A549 (cell line): ENCODE measurements at regions not wholly inside any gene's neighbourhood (a gene's known extent, or its start where the extent isn't known, plus 50 kb on each side); places are given as distances from the start of the nearest gene placed in this dataset.

ENCODE experiments used
- ATAC-seq, 2 experiments: fragments of 200-7000 bp in 1 of 2; fragments of >200 bp in 1 of 2; cut with Nextera tagmentation in 1 of 2; cut with Tn5 transposase in 1 of 2; 3 replicates each; pipeline versions ENCODE4 v1.8.0 to v1.9.1; 2018 to 2020; ENCODE audit warnings: mild to moderate bottlenecking in 1 of 2, moderate library complexity in 1 of 2
- CTCF ChIA-PET: fragments of 300-600 bp; sonication (Branson Sonifier 250); formaldehyde crosslinking; extraction: SDS; loops from one replicate; lab custom pipeline; 2021; ENCODE audit warnings: antibody characterized with exemption, inconsistent platforms; lab: Yijun Ruan, JAX
- POLR2A ChIA-PET: fragments of 350-600 bp; formaldehyde crosslinking; extraction: SDS; loops from one replicate; lab custom pipeline; 2021; ENCODE audit warnings: antibody characterized with exemption, inconsistent platforms; lab: Yijun Ruan, JAX
- DNase-seq, 2 experiments: peaks; one replicate each; pipeline versions ENCODE4 v3.0.0 to v3.0.0-alpha.2; 2011 to 2016; ENCODE audit warnings: low read depth in 1 of 2, low spot score in 1 of 2
- FAIRE-seq: peaks from 2 replicates; lab custom pipeline; 2011; peaks lifted over from hg19 to GRCh38; lab: Jason Lieb, UNC
- H3K27ac ChIP-seq, 2 experiments: fragments of >200 bp; sonication (Bioruptor Twin); formaldehyde crosslinking; 3 replicates each; pipeline ENCODE4 v1.5.1; 2016 to 2017
- H3K4me1 ChIP-seq: fragments of >200 bp; sonication (Bioruptor Twin); formaldehyde crosslinking; 3 replicates; pipeline ENCODE4 v1.6.1; 2016
- H3K4me2 ChIP-seq: fragments of >200 bp; sonication (Bioruptor Twin); formaldehyde crosslinking; 3 replicates; pipeline ENCODE4 v1.6.1; 2016
- H3K4me3 ChIP-seq: fragments of >200 bp; sonication (Bioruptor Twin); formaldehyde crosslinking; 3 replicates; pipeline ENCODE4 v1.5.1; 2016
- H3K9me3 ChIP-seq: fragments of >200 bp; sonication (Bioruptor Twin); formaldehyde crosslinking; 3 replicates; pipeline ENCODE4 v1.6.1; 2016
- CHD2 ChIP-seq: fragments of 150-350 bp; IDR thresholded peaks from 2 replicates; pipeline ENCODE4 v1.6.1; 2014; ENCODE audit warnings: low read length; ENCODE audit not compliant: partially characterized antibody
- FOSB ChIP-seq: fragments of 250-450 bp; sonication (Bioruptor Pico); IDR thresholded peaks from 2 replicates; pipeline ENCODE4 v1.5.0; 2020; ENCODE audit warnings: mild to moderate bottlenecking, moderate library complexity
- FOXS1 ChIP-seq: fragments of 250-450 bp; sonication (Bioruptor Pico); IDR thresholded peaks from 2 replicates; pipeline ENCODE4 v1.5.0; 2020; ENCODE audit warnings: mild to moderate bottlenecking, moderate library complexity
- GATA3 ChIP-seq: IDR thresholded peaks from 2 replicates; pipeline ENCODE4 v1.6.1; 2012; ENCODE audit warnings: borderline replicate concordance
- HMGXB4 ChIP-seq: fragments of 250-450 bp; sonication (Bioruptor Pico); IDR thresholded peaks from 2 replicates; pipeline ENCODE4 v1.5.0; 2021; ENCODE audit warnings: mild to moderate bottlenecking, moderate library complexity, borderline replicate concordance
- HOXA7 ChIP-seq: fragments of 250-450 bp; sonication (Bioruptor Pico); IDR thresholded peaks from 2 replicates; pipeline ENCODE4 v1.5.0; 2020; ENCODE audit warnings: mild to moderate bottlenecking, moderate library complexity
- HOXB13 ChIP-seq: fragments of 250-450 bp; sonication (Bioruptor Pico); IDR thresholded peaks from 2 replicates; pipeline ENCODE4 v1.5.0; 2020; ENCODE audit warnings: low read depth, mild to moderate bottlenecking, moderate library complexity
- JUN ChIP-seq, 2 experiments: fragments of >200 bp; sonication (Bioruptor Twin); formaldehyde crosslinking; IDR thresholded peaks; 2 replicates in 1 of 2; 3 replicates in 1 of 2; pipeline ENCODE4 v1.6.1; 2016 to 2017
- JUNB ChIP-seq: fragments of >200 bp; sonication (Bioruptor Twin); formaldehyde crosslinking; IDR thresholded peaks from 2 replicates; pipeline ENCODE4 v1.6.1; 2016
- KDM1A ChIP-seq: fragments of 200-600 bp; sonication (generic); IDR thresholded peaks from 2 replicates; pipeline ENCODE4 v1.6.1; 2016; ENCODE audit warnings: low read depth, mild to moderate bottlenecking
- MAZ ChIP-seq: fragments of 150-350 bp; IDR thresholded peaks from 2 replicates; pipeline ENCODE4 v1.6.1; 2014; ENCODE audit warnings: antibody characterized with exemption, low read depth, low read length, borderline replicate concordance
- POLR2A ChIP-seq: IDR thresholded peaks from 2 replicates; pipeline ENCODE4 v1.6.1; 2012; ENCODE audit warnings: mild to moderate bottlenecking, low read length
- RARB ChIP-seq: fragments of 250-450 bp; sonication (Bioruptor Pico); IDR thresholded peaks from 2 replicates; pipeline ENCODE4 v1.8.0; 2021; ENCODE audit warnings: mild to moderate bottlenecking, moderate library complexity
- RNF2 ChIP-seq: fragments of 200-600 bp; sonication (generic); IDR thresholded peaks from 2 replicates; pipeline ENCODE4 v1.6.1; 2016; ENCODE audit warnings: low read depth, mild to moderate bottlenecking, antibody characterized with exemption, moderate library complexity, borderline replicate concordance
- TFCP2L1 ChIP-seq: fragments of 250-450 bp; sonication (Bioruptor Pico); IDR thresholded peaks from 2 replicates; pipeline ENCODE4 v1.5.0; 2021; ENCODE audit warnings: mild to moderate bottlenecking
- WGBS: methylation state at CpG from one replicate; pipeline ENCODE4 v1.1.6; 2017; ENCODE audit errors: missing lambda C conversion rate; 5-methylcytosine and 5-hydroxymethylcytosine counted together
- TF ChIP-seq, protein P1 (sequence below): IDR thresholded peaks from 2 replicates; pipeline ENCODE4 v1.6.1; 2012; ENCODE audit warnings: low read depth, borderline replicate concordance
- TF ChIP-seq, protein P2 (sequence below): fragments of 200-600 bp; sonication (generic); IDR thresholded peaks from 2 replicates; pipeline ENCODE4 v1.6.1; 2016; ENCODE audit warnings: antibody characterized with exemption, mild to moderate bottlenecking, moderate library complexity
- TF ChIP-seq, protein P3 (sequence below): fragments of >200 bp; sonication (Bioruptor Twin); formaldehyde crosslinking; IDR thresholded peaks from 3 replicates; pipeline ENCODE4 v1.5.1; 2016
- TF ChIP-seq, protein P4 (sequence below): fragments of >200 bp; sonication (Bioruptor Twin); formaldehyde crosslinking; IDR thresholded peaks from 2 replicates; pipeline ENCODE4 v1.6.1; 2016

GRCh38 chr5:85998656-85999055 is 619.1 kb upstream of the COX7C start:
- ChIA-PET CTCF (no interaction called here), POLR2A (no interaction called here)
- Histone ChIP-seq H3K4me2 (no peak overlapping the region), H3K9me3 (no peaks in the 10 kb centered on the region), H3K27ac (no peak overlapping the region), H3K4me1 (no peaks in the 10 kb centered on the region), H3K4me3 (no peak overlapping the region)
- ATAC-seq (no peak), DNase-seq (no peak), FAIRE-seq (no peak)
- 4% methylated on average over 2 of the region's 2 CpGs for WGBS
- TF ChIP-seq JUN (IDR thresholded peaks at IDR 0.05) (no peak), TFCP2L1 (no peak), HMGXB4 (CRISPR knock-in tag) (no peak), KDM1A (no peak), FOXS1 (CRISPR knock-in tag) (no peak), JUNB (no peak), FOSB (CRISPR knock-in tag) (no peak), MAZ (no peak), HOXB13 (CRISPR knock-in tag) (no peak), RARB (CRISPR knock-in tag) (no peak)
- TF ChIP-seq, protein P1, sequence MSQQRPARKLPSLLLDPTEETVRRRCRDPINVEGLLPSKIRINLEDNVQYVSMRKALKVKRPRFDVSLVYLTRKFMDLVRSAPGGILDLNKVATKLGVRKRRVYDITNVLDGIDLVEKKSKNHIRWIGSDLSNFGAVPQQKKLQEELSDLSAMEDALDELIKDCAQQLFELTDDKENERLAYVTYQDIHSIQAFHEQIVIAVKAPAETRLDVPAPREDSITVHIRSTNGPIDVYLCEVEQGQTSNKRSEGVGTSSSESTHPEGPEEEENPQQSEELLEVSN, result no peak
- TF ChIP-seq, protein P2, sequence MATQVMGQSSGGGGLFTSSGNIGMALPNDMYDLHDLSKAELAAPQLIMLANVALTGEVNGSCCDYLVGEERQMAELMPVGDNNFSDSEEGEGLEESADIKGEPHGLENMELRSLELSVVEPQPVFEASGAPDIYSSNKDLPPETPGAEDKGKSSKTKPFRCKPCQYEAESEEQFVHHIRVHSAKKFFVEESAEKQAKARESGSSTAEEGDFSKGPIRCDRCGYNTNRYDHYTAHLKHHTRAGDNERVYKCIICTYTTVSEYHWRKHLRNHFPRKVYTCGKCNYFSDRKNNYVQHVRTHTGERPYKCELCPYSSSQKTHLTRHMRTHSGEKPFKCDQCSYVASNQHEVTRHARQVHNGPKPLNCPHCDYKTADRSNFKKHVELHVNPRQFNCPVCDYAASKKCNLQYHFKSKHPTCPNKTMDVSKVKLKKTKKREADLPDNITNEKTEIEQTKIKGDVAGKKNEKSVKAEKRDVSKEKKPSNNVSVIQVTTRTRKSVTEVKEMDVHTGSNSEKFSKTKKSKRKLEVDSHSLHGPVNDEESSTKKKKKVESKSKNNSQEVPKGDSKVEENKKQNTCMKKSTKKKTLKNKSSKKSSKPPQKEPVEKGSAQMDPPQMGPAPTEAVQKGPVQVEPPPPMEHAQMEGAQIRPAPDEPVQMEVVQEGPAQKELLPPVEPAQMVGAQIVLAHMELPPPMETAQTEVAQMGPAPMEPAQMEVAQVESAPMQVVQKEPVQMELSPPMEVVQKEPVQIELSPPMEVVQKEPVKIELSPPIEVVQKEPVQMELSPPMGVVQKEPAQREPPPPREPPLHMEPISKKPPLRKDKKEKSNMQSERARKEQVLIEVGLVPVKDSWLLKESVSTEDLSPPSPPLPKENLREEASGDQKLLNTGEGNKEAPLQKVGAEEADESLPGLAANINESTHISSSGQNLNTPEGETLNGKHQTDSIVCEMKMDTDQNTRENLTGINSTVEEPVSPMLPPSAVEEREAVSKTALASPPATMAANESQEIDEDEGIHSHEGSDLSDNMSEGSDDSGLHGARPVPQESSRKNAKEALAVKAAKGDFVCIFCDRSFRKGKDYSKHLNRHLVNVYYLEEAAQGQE, result no peak
- TF ChIP-seq, protein P3, sequence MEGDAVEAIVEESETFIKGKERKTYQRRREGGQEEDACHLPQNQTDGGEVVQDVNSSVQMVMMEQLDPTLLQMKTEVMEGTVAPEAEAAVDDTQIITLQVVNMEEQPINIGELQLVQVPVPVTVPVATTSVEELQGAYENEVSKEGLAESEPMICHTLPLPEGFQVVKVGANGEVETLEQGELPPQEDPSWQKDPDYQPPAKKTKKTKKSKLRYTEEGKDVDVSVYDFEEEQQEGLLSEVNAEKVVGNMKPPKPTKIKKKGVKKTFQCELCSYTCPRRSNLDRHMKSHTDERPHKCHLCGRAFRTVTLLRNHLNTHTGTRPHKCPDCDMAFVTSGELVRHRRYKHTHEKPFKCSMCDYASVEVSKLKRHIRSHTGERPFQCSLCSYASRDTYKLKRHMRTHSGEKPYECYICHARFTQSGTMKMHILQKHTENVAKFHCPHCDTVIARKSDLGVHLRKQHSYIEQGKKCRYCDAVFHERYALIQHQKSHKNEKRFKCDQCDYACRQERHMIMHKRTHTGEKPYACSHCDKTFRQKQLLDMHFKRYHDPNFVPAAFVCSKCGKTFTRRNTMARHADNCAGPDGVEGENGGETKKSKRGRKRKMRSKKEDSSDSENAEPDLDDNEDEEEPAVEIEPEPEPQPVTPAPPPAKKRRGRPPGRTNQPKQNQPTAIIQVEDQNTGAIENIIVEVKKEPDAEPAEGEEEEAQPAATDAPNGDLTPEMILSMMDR, result no peak

DNA sequence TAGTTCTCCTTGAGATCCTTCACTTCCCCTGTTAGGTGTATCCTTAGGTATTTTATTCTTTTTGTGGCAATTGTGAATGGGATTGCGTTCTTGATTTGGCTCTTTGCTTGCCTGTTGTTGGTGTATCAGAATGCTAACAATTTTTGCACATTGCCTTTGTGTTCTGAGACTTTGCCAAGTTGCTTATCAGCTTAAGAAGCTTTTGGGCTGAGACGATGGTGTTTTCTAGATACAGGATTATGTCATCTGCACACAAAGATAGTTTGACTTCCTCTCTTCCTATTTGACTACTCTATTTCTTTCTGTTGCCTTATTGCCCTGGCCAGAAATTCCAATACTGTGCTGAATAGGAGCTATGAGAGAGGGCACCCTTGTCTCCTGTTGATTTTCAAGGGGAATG is 609.4 kb upstream of the COX7C start:
- TF ChIP-seq POLR2A (no peak), GATA3 (no peak)
- no peak for ATAC-seq
- 8% methylated on average over 2 of the region's 2 CpGs for WGBS
- H3K9me3 ChIP-seq, result peaks cover 6% of the 10 kb centered on the region; the same call in 1 of the 3 replicates
- no peak overlapping the region for H3K27ac ChIP-seq
- no peak overlapping the region for H3K4me2 ChIP-seq
- H3K4me1 ChIP-seq, result no peaks in the 10 kb centered on the region
- CTCF ChIA-PET, result interaction anchor here (1.1 kb wide), 1 partner anchor 11 kb away, joined by 4 read pairs; no protein-coding TSS in a partner anchor
- DNase-seq, result no peak
- H3K4me3 ChIP-seq, result no peak overlapping the region
- POLR2A ChIA-PET, result no interaction called here
- FAIRE-seq, result no peak

DNA sequence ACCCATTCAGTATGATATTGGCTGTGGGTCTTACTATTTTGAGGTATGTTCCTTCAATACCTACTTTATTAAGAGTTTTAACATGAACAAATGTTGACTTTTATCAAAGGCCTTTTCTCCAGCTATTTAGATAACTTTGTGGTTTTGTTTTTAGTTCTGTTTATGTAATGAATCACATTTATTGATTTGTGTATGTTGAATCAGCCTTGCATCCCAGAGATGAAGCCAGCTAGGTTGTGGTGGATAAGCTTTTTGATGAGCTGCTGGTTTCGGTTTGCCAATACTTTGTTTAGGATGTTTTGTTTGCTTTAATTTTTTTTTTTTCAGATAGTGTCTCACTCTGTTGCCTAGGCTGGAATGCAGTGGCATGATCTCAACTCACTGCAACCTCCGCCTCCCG is 609.0 kb upstream of the COX7C start:
- Histone ChIP-seq H3K4me3 (no peak overlapping the region), H3K9me3 (peaks cover 6% of the 10 kb centered on the region; the same call in 1 of the 3 replicates), H3K4me1 (no peaks in the 10 kb centered on the region), H3K4me2 (no peak overlapping the region), H3K27ac (no peak overlapping the region)
- DNase-seq (no peak), ATAC-seq (no peak), FAIRE-seq (no peak)
- no peak for TF ChIP-seq RNF2
- TF ChIP-seq, protein P4, sequence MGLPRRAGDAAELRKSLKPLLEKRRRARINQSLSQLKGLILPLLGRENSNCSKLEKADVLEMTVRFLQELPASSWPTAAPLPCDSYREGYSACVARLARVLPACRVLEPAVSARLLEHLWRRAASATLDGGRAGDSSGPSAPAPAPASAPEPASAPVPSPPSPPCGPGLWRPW, result no peak
- no peak for TF ChIP-seq HOXA7
- no peak for TF ChIP-seq CHD2
- POLR2A ChIA-PET, result no interaction called here
- 33% methylated on average over 3 of the region's 3 CpGs for WGBS
- CTCF ChIA-PET, result interaction anchor here (1.1 kb wide), 1 partner anchor 10 kb away, joined by 4 read pairs; no protein-coding TSS in a partner anchor
